Fibroblast of lung (primary cell): ENCODE measurements at regions not wholly inside any gene's neighbourhood (a gene's known extent, or its start where the extent isn't known, plus 50 kb on each side); places are given as distances from the start of the nearest gene placed in this dataset.

Experiments used
- DNase-seq, 2 donors: peaks; one replicate each; pipeline versions ENCODE4 v3.0.0 to v3.0.0-alpha.2; 2010; ENCODE audit warnings: low read depth in 2 of 2
- H2AFZ ChIP-seq: 2 replicates; pipeline ENCODE4 v1.5.1; 2012; ENCODE audit warnings: low read length, control low read depth, inconsistent platforms
- H3K27ac ChIP-seq: 2 replicates; pipeline ENCODE4 v1.5.1; 2011; ENCODE audit warnings: low read length, control low read depth; ENCODE audit not compliant: insufficient read depth
- H3K27me3 ChIP-seq: 2 replicates; pipeline ENCODE4 v1.5.1; 2011; ENCODE audit warnings: mild to moderate bottlenecking, low read length; ENCODE audit not compliant: control insufficient read depth, insufficient read depth
- H3K36me3 ChIP-seq: 2 replicates; pipeline ENCODE4 v1.5.1; 2011; ENCODE audit warnings: low read length; ENCODE audit not compliant: control insufficient read depth, insufficient read depth
- H3K4me1 ChIP-seq: 2 replicates; pipeline ENCODE4 v1.5.1; 2011; ENCODE audit warnings: low read length; ENCODE audit not compliant: control insufficient read depth, insufficient read depth; ENCODE audit errors: extremely low read depth
- H3K4me2 ChIP-seq: 2 replicates; pipeline ENCODE4 v1.5.1; 2011; ENCODE audit warnings: low read length, control low read depth; ENCODE audit not compliant: insufficient read depth; ENCODE audit errors: extremely low read depth
- H3K4me3 ChIP-seq, 4 experiments: fragments of 200-600 bp in 1 of 4; sonication (generic) in 1 of 4; replicated peaks in 1 of 4; 2 replicates each; pipeline ENCODE4 v1.5.1; 2011 to 2016; ENCODE audit warnings: low read length in 4 of 4, low read depth in 3 of 4, mild to moderate bottlenecking in 3 of 4, control low read depth in 2 of 4, inconsistent platforms in 1 of 4, mixed read lengths in 1 of 4; ENCODE audit not compliant: insufficient read depth in 1 of 4; ENCODE audit errors: control extremely low read depth in 1 of 4
- H3K79me2 ChIP-seq: 2 replicates; pipeline ENCODE4 v1.5.1; 2012; ENCODE audit warnings: mild to moderate bottlenecking, low read length, inconsistent platforms; ENCODE audit not compliant: control insufficient read depth, insufficient read depth
- H3K9ac ChIP-seq: 2 replicates; pipeline ENCODE4 v1.5.1; 2011; ENCODE audit warnings: mild to moderate bottlenecking, low read length, control low read depth; ENCODE audit not compliant: insufficient read depth
- H3K9me3 ChIP-seq: 2 replicates; pipeline ENCODE4 v1.5.1; 2012; ENCODE audit warnings: low read depth, low read length; ENCODE audit not compliant: control insufficient read depth, insufficient read depth
- H4K20me1 ChIP-seq: 2 replicates; pipeline ENCODE4 v1.5.1; 2011; ENCODE audit warnings: low read length; ENCODE audit not compliant: control insufficient read depth, insufficient read depth; ENCODE audit errors: extremely low read depth
- CTCF ChIP-seq, 2 donors: IDR thresholded peaks in 1 of 2; conservative IDR thresholded peaks in 1 of 2; 1 replicate in 1 of 2; 2 replicates in 1 of 2; pipeline ENCODE4 v1.5.1; 2011 to 2012; ENCODE audit warnings: low read length in 2 of 2, control low read depth in 1 of 2, inconsistent platforms in 1 of 2, low read depth in 1 of 2, mild to moderate bottlenecking in 1 of 2
- EZH2 ChIP-seq: IDR thresholded peaks from 2 replicates; pipeline ENCODE4 v1.5.1; 2012; ENCODE audit warnings: low read length, control low read depth, mild to moderate bottlenecking; ENCODE audit errors: missing control alignments

- Histone ChIP-seq H3K4me3 (no peak overlapping the region), H3K79me2 (no peaks in the 10 kb centered on the region), H3K9me3 (no peaks in the 10 kb centered on the region), H3K4me1 (peaks cover 3% of the 10 kb centered on the region), H3K27ac (no peak overlapping the region), H4K20me1 (no peaks in the 10 kb centered on the region), H3K27me3 (peaks cover 4% of the 10 kb centered on the region), H3K4me2 (no peak overlapping the region), H3K36me3 (no peaks in the 10 kb centered on the region), H3K9ac (no peak overlapping the region), H2AFZ (no peak overlapping the region)
- no peak for TF ChIP-seq EZH2
- peak in 1 of 2 donors; percentile 70 for DNase-seq
These were observed 90.8 kb downstream of the FAM50B start for GRCh38 chr6:3939964-3940363.

- H3K9ac ChIP-seq, result no peak overlapping the region
- peaks cover 3% of the 10 kb centered on the region for H3K4me1 ChIP-seq
- no peak overlapping the region for H3K4me3 ChIP-seq
- no peaks in the 10 kb centered on the region for H3K9me3 ChIP-seq
- no peak for TF ChIP-seq EZH2
- no peak for TF ChIP-seq CTCF (conservative IDR thresholded peaks at IDR 0.05 in 1 of 2, IDR thresholded peaks at IDR 0.05 in 1 of 2; ENCODE audit: low read depth in 1 of 2, low read length in 2 of 2)
- H3K27me3 ChIP-seq, result peaks cover 4% of the 10 kb centered on the region
- no peak overlapping the region for H3K27ac ChIP-seq
- H3K4me2 ChIP-seq, result no peak overlapping the region
- no peaks in the 10 kb centered on the region for H3K36me3 ChIP-seq
- no peak for DNase-seq
- H3K79me2 ChIP-seq, result no peaks in the 10 kb centered on the region
- no peak overlapping the region for H2AFZ ChIP-seq
- H4K20me1 ChIP-seq, result no peaks in the 10 kb centered on the region
These were observed 91.5 kb downstream of the FAM50B start for GRCh38 chr6:3940703-3941102.

- Histone ChIP-seq H3K4me3 (no peak overlapping the region), H3K79me2 (no peaks in the 10 kb centered on the region), H3K9me3 (no peaks in the 10 kb centered on the region), H4K20me1 (no peaks in the 10 kb centered on the region), H3K4me2 (no peak overlapping the region), H3K27me3 (peaks cover 4% of the 10 kb centered on the region), H3K9ac (no peak overlapping the region), H2AFZ (peak overlapping the region; percentile 4), H3K4me1 (peaks cover 3% of the 10 kb centered on the region), H3K36me3 (no peaks in the 10 kb centered on the region), H3K27ac (no peak overlapping the region)
- TF ChIP-seq CTCF (conservative IDR thresholded peaks at IDR 0.05 in 1 of 2, IDR thresholded peaks at IDR 0.05 in 1 of 2; ENCODE audit: low read depth in 1 of 2, low read length in 2 of 2) (no peak), EZH2 (no peak)
- DNase-seq, result peak in 1 of 2 donors; percentile 97
These were observed 94.2 kb downstream of the FAM50B start for GRCh38 chr6:3943331-3943765.
